Chondrocyte (in vitro differentiated cells): ENCODE measurements at regions not wholly inside any gene's neighbourhood (a gene's known extent, or its start where the extent isn't known, plus 50 kb on each side); places are given as distances from the start of the nearest gene placed in this dataset.
"Not testable (repeated sequence)": the region's sequence is repeated elsewhere in the genome, so short reads cannot be mapped to it uniquely, and the experiment has no call there.

Experiments used
- DNase-seq: peaks from one replicate; pipeline ENCODE4 v3.0.0; 2021; ENCODE audit warnings: mixed read lengths, low spot score
- H3K27ac Mint-ChIP-seq: one replicate; pipeline ENCODE4 v1.8.0; 2021; ENCODE audit warnings: mild to moderate bottlenecking, moderate library complexity, mixed read lengths; ENCODE audit not compliant: unreplicated experiment
- H3K27me3 Mint-ChIP-seq: 2 replicates; pipeline ENCODE4 v1.8.0; 2021; ENCODE audit warnings: low read depth, mixed read lengths
- H3K36me3 Mint-ChIP-seq: 2 replicates; pipeline ENCODE4 v1.8.0; 2021; ENCODE audit warnings: low read depth, mixed read lengths
- H3K4me1 Mint-ChIP-seq: 2 replicates; pipeline ENCODE4 v1.8.0; 2021; ENCODE audit warnings: low read depth, mild to moderate bottlenecking, mixed read lengths
- H3K4me3 Mint-ChIP-seq: one replicate; pipeline ENCODE4 v1.8.0; 2021; ENCODE audit warnings: mild to moderate bottlenecking, moderate library complexity, mixed read lengths; ENCODE audit not compliant: unreplicated experiment
- H3K9me3 Mint-ChIP-seq: 2 replicates; pipeline ENCODE4 v1.8.0; 2021; ENCODE audit warnings: low read depth, mixed read lengths
- TF ChIP-seq, protein P1 (sequence below): fragments of 200-600 bp; sonication (generic); IDR thresholded peaks from 2 replicates; pipeline ENCODE4 v1.5.0; 2021; ENCODE audit warnings: antibody characterized with exemption, mild to moderate bottlenecking, moderate library complexity

DNA sequence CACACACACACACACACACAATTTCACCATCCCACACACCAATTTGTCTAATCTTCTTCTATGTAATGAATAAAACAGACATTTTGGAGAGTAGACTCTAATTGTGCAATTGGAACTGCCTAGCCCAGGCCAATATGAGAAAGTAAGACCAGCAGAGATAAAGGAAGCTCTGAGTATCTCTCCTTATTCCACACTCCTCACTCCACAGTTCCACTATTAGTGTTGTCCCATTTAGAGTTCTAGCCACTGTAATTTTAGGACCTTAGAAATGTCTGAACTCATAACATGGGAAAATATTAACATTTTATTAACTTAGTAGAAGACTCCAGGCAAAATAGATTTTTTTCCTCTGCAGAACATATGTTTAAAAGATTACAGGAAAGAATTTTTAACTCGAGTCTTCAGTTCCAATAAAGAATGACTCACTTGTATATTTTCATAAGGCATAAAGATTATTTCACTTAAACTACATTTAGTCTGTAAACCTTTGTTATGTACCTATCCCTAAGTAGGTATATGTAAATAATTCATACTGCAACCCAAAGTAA is 297.6 kb upstream of the INTU start:
- TF ChIP-seq, protein P1, sequence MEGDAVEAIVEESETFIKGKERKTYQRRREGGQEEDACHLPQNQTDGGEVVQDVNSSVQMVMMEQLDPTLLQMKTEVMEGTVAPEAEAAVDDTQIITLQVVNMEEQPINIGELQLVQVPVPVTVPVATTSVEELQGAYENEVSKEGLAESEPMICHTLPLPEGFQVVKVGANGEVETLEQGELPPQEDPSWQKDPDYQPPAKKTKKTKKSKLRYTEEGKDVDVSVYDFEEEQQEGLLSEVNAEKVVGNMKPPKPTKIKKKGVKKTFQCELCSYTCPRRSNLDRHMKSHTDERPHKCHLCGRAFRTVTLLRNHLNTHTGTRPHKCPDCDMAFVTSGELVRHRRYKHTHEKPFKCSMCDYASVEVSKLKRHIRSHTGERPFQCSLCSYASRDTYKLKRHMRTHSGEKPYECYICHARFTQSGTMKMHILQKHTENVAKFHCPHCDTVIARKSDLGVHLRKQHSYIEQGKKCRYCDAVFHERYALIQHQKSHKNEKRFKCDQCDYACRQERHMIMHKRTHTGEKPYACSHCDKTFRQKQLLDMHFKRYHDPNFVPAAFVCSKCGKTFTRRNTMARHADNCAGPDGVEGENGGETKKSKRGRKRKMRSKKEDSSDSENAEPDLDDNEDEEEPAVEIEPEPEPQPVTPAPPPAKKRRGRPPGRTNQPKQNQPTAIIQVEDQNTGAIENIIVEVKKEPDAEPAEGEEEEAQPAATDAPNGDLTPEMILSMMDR = no peak
- peaks cover 34% of the 10 kb centered on the region for H3K4me1 Mint-ChIP-seq
- DNase-seq = no peak

DNA sequence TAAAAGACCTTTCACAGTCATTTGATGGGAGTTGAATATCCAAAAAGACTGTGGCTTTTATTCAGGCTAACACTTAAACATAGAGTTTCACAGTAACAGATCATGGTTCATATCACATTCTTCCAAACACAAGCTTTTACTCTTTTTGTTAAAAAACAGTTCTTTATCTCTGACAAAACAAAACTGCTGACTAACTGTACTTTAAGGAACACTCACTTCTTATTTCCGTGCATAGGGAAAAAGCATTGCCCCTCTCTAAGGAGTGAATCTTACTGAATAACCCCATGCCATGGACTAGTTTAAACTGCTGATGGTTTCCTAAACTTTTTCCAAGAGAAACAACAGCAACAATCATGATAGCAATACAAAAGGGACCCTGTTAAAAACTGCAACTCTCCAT is 297.0 kb upstream of the INTU start:
- no peaks in the 10 kb centered on the region for H3K36me3 Mint-ChIP-seq
- no peak overlapping the region for H3K4me3 Mint-ChIP-seq
- TF ChIP-seq, protein P1 = no peak
- peaks cover 34% of the 10 kb centered on the region for H3K4me1 Mint-ChIP-seq
- H3K27ac Mint-ChIP-seq = no peak overlapping the region
- H3K9me3 Mint-ChIP-seq = no peaks in the 10 kb centered on the region
- no peak for DNase-seq
- no peaks in the 10 kb centered on the region for H3K27me3 Mint-ChIP-seq

More for the DNA sequence above, 297.6 kb upstream of the INTU start:
- Mint-ChIP-seq H3K27ac (peak overlapping the region; percentile 37), H3K27me3 (no peaks in the 10 kb centered on the region), H3K4me3 (no peak overlapping the region), H3K36me3 (no peaks in the 10 kb centered on the region), H3K9me3 (no peaks in the 10 kb centered on the region)

DNA sequence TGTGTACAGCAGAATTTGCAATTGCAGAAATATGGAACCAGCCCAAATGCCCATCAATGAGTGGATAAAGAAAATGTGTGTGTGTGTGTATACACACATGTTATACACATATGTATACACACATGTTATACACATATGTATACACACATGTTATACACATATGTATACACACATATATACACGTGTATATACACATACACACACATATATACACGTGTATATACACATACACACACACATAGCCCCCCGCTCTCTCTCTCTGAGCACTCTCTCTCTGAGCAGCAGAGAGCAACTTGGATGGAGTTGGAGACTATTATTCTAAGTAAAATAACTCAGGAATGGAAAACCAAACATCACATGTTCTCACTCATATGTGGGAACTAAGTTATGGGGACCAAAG is 289.6 kb upstream of the INTU start:
- not testable (repeated sequence) for H3K4me3 Mint-ChIP-seq, H3K9me3 Mint-ChIP-seq, H3K36me3 Mint-ChIP-seq, DNase-seq, H3K27me3 Mint-ChIP-seq, H3K27ac Mint-ChIP-seq
- peaks cover 24% of the 10 kb centered on the region for H3K4me1 Mint-ChIP-seq

DNA sequence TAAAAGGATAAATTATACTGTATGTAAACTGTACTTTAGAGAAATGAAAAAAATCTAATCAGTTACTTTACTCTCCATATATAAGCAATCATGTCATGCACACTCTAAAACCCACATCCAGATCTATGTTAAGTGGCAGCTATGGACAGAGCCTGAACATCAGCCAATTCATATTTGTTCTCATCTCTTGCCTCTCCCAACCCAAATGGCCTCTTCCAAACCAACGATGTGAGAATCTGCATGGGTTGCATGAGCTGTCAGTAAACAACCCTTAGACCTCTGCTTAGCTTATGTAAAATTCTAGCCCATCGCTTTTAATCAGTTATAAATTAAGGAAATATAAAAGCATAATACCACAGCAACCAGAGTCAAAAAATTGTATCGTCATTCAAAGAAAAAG is 288.7 kb upstream of the INTU start:
- H3K27me3 Mint-ChIP-seq = no peaks in the 10 kb centered on the region
- no peak overlapping the region for H3K27ac Mint-ChIP-seq
- TF ChIP-seq, protein P1 = no peak
- no peak for DNase-seq
- H3K36me3 Mint-ChIP-seq = peaks cover 4% of the 10 kb centered on the region
- H3K4me3 Mint-ChIP-seq = no peak overlapping the region
- H3K4me1 Mint-ChIP-seq = peaks cover 14% of the 10 kb centered on the region
- H3K9me3 Mint-ChIP-seq = peaks cover 10% of the 10 kb centered on the region

DNA sequence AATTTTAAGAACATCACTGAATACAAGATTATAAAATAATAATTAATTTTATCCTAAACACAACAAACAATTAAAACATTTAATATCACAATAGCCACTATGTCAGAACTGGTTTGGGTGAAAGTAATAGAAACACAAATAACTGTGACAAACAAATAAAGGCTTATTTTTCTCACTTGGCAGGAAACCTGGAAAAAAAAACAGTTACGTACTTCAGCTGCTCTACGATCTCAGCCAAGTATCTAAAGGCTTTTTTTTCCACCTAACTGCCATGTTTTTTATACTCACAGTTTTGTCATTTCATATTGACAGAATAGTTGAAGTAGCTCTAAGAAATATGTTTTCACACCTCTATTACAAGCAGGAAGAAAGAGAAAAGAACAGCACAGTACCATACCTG is 284.8 kb upstream of the INTU start:
- peaks cover under 1% of the 10 kb centered on the region for H3K36me3 Mint-ChIP-seq
- TF ChIP-seq, protein P1 = no peak
- no peaks in the 10 kb centered on the region for H3K27me3 Mint-ChIP-seq
- H3K9me3 Mint-ChIP-seq = peaks cover 10% of the 10 kb centered on the region
- no peak overlapping the region for H3K27ac Mint-ChIP-seq
- no peak overlapping the region for H3K4me3 Mint-ChIP-seq
- peaks cover 19% of the 10 kb centered on the region for H3K4me1 Mint-ChIP-seq
- DNase-seq = no peak
